Body of pancreas (tissue), 4 donors: ENCODE measurements at regions not wholly inside any gene's neighbourhood (a gene's known extent, or its start where the extent isn't known, plus 50 kb on each side); places are given as distances from the start of the nearest gene placed in this dataset.

Source experiments
- ATAC-seq: fragments of 150-250 bp; one replicate; pipeline ENCODE4 v1.9.1; 2016
- DNase-seq, 4 donors: peaks; one replicate each; pipeline ENCODE4 v3.0.0-alpha.2; 2019
- H3K27ac ChIP-seq, 4 donors: fragments of 200-600 bp; sonication (generic); 1 replicate in 3 of 4; 2 replicates in 1 of 4; pipeline versions ENCODE4 v1.5.1 to v1.6.1; 2016 to 2019; ENCODE audit warnings: mild to moderate bottlenecking in 1 of 4, mixed read lengths in 1 of 4, moderate library complexity in 1 of 4
- H3K27me3 ChIP-seq, 2 donors: fragments of 200-600 bp; sonication (generic); one replicate each; pipeline ENCODE4 v1.6.0; 2016; ENCODE audit warnings: mild to moderate bottlenecking in 1 of 2
- H3K36me3 ChIP-seq, 2 donors: fragments of 200-600 bp; sonication (generic); replicated peaks in 1 of 2; 2 replicates each; pipeline ENCODE4 v1.5.1; 2016; ENCODE audit warnings: low read depth in 2 of 2; ENCODE audit not compliant: insufficient read depth in 1 of 2
- H3K4me1 ChIP-seq: fragments of 200-600 bp; sonication (generic); one replicate; pipeline ENCODE4 v1.6.0; 2016
- H3K4me3 ChIP-seq, 2 donors: fragments of 200-600 bp; sonication (generic); 1 replicate in 1 of 2; 2 replicates in 1 of 2; pipeline ENCODE4 v1.5.1; 2016 to 2019
- H3K9me3 ChIP-seq, 3 donors: fragments of 200-600 bp; sonication (generic); 1 replicate in 2 of 3; 2 replicates in 1 of 3; pipeline ENCODE4 v1.5.1; 2016
- CTCF ChIP-seq, 7 experiments: fragments of 450-650 bp in 4 of 7; fragments of 200-600 bp in 3 of 7; sonication (generic) in 3 of 7; IDR thresholded peaks; one replicate each; pipeline ENCODE4 v1.5.1; 2016 to 2019; ENCODE audit warnings: antibody characterized with exemption in 7 of 7
- POLR2A ChIP-seq, 3 donors: fragments of 450-650 bp; IDR thresholded peaks; one replicate each; pipeline ENCODE4 v1.6.1; 2016; ENCODE audit warnings: antibody characterized with exemption in 3 of 3, mild to moderate bottlenecking in 2 of 3
- WGBS, 2 donors: methylation state at CpG; one replicate each; pipeline ENCODE4 v1.1.5; 2017; 5-methylcytosine and 5-hydroxymethylcytosine counted together
- intact Hi-C: fragments of 100-400 bp; cut with DNase I; formaldehyde crosslinking; loops from one replicate; pipeline ENCODE4 v1.15.1; 2023

DNA sequence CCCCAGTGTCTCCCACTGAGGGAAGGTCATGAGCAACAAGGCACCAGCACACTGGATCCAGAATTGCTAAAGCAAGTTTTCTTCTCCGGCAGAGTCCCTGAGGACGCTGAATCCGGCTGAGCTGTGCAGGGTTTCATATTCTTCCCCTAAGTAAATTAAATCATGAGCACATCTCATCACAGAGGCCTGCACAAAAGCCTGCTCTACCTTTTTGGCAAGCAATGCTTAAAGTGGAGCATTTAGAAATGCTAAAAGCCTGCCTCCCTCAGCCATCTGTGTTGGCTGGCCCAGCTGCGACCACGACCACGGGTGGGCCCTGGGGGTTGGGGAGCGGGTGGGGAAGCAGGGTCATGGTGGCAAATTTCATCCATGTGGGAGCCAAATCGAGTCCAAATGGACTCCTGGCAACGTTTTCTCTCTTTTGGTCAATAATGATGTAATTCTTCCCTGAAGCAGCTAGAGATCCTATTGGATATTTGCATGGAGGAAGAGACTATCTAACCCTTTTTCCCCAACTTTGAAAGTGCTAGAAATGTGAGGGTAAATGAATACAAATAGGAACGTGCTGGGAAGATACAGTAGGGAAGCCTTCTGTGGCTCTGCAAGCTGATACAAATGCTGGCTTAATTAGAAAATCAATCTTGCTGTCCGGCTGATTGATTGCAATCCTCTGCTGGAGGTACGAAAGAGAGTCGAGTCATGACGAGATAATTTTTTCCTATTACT lies 532.8 kb upstream of the TBL1XR1 start:
- Histone ChIP-seq H3K4me3 (no peak overlapping the region), H3K27me3 (no peaks in the 10 kb centered on the region), H3K4me1 (no peaks in the 10 kb centered on the region), H3K9me3 (no peaks in the 10 kb centered on the region), H3K36me3 (no peaks in the 10 kb centered on the region), H3K27ac (no peak overlapping the region)
- no peak for TF ChIP-seq CTCF (IDR thresholded peaks at IDR 0.05)
- TF ChIP-seq POLR2A (IDR thresholded peaks at IDR 0.05): no peak
- intact Hi-C loops: no loop called here
- WGBS, 2 donors: 41 to 44% methylated on average over 14 of the region's 14 CpGs
- peak in 3 of 4 donors; percentile 14 to 28 (median 16) for DNase-seq
- peak; percentile 38 for ATAC-seq

GRCh38 chr3:177730814-177731213 lies 533.5 kb upstream of the TBL1XR1 start:
- ATAC-seq: no peak
- intact Hi-C loops: no loop called here
- 73% methylated on average over 6 of the region's 6 CpGs for WGBS, 2 donors

DNA sequence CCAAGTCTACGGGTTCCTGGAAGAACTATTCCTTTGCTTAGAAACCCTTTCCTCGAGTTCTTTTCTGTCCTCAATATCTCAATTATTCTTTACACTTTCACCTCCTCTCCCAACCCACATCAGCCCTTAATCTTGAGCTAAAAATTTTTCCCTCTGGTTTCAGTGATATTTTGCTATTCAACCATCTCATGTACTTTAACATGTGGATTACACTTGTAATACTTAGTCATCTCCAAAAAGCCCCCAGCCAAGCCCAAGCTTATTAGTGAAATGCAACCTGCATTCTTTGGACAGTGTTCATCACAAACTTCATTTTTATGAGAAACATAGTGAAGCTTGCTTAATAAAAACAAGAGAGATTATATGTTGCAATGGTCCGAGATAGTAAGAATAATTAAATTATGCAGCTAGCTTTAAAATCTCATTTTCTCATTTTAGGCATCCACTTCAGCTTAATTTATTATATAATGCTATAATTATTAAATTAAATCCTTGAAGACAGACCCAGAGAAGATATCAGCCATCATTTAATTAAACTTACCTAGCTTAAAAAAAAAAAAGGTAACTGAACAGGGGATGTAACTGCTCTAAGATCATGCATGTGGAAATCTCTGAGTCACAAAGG lies 534.5 kb upstream of the TBL1XR1 start:
- intact Hi-C loops: no loop called here
- H3K4me1 ChIP-seq: no peaks in the 10 kb centered on the region
- no peak overlapping the region for H3K27ac ChIP-seq
- no peak for TF ChIP-seq CTCF (IDR thresholded peaks at IDR 0.05)
- TF ChIP-seq POLR2A (IDR thresholded peaks at IDR 0.05): no peak
- no peak overlapping the region for H3K4me3 ChIP-seq
- DNase-seq (no peak), ATAC-seq (no peak)
- H3K36me3 ChIP-seq: no peaks in the 10 kb centered on the region
- H3K9me3 ChIP-seq: no peaks in the 10 kb centered on the region
- WGBS, 2 donors: 77 to 78% methylated on average over 3 of the region's 3 CpGs
- no peaks in the 10 kb centered on the region for H3K27me3 ChIP-seq

More at GRCh38 chr3:177730814-177731213, 533.5 kb upstream of the TBL1XR1 start:
- TF ChIP-seq POLR2A (IDR thresholded peaks at IDR 0.05): no peak
- TF ChIP-seq CTCF (IDR thresholded peaks at IDR 0.05): no peak
- Histone ChIP-seq H3K36me3 (no peaks in the 10 kb centered on the region), H3K9me3 (no peaks in the 10 kb centered on the region), H3K27ac (no peak overlapping the region), H3K27me3 (no peaks in the 10 kb centered on the region), H3K4me1 (no peaks in the 10 kb centered on the region), H3K4me3 (no peak overlapping the region)
- no peak for DNase-seq

GRCh38 chr3:177733233-177733632 lies 536.0 kb upstream of the TBL1XR1 start:
- no peak overlapping the region for H3K4me3 ChIP-seq
- H3K4me1 ChIP-seq: no peaks in the 10 kb centered on the region
- no peak for ATAC-seq
- no peaks in the 10 kb centered on the region for H3K36me3 ChIP-seq
- TF ChIP-seq POLR2A (IDR thresholded peaks at IDR 0.05) (no peak), CTCF (IDR thresholded peaks at IDR 0.05) (no peak)
- intact Hi-C loops: no loop called here
- no peak for DNase-seq
- 92 to 95% methylated on average over 1 of the region's 1 CpG for WGBS, 2 donors
- H3K27ac ChIP-seq: no peak overlapping the region
- H3K27me3 ChIP-seq: no peaks in the 10 kb centered on the region
- no peaks in the 10 kb centered on the region for H3K9me3 ChIP-seq

- intact Hi-C loops: no loop called here
- 78 to 84% methylated on average over 2 of the region's 2 CpGs for WGBS, 2 donors
- no peak for DNase-seq
These were observed 536.7 kb upstream of the TBL1XR1 start for GRCh38 chr3:177733936-177734335.

More at GRCh38 chr3:177733936-177734335, 536.7 kb upstream of the TBL1XR1 start:
- TF ChIP-seq POLR2A (IDR thresholded peaks at IDR 0.05) (no peak), CTCF (IDR thresholded peaks at IDR 0.05) (no peak)
- Histone ChIP-seq H3K27me3 (no peaks in the 10 kb centered on the region), H3K27ac (no peak overlapping the region), H3K36me3 (no peaks in the 10 kb centered on the region), H3K9me3 (no peaks in the 10 kb centered on the region), H3K4me1 (no peaks in the 10 kb centered on the region), H3K4me3 (no peak overlapping the region)
- no peak for ATAC-seq
